Spinal cord (tissue), 9 donors: ENCODE measurements at regions not wholly inside any gene's neighbourhood (a gene's known extent, or its start where the extent isn't known, plus 50 kb on each side); places are given as distances from the start of the nearest gene placed in this dataset.

Experiments
- DNase-seq, 6 donors: peaks; one replicate each; pipeline versions ENCODE4 v3.0.0 to v3.0.0-alpha.2; 2013 to 2015; ENCODE audit warnings: low spot score in 6 of 6, low read depth in 4 of 6
- H3K27ac ChIP-seq: one replicate; pipeline ENCODE4 v1.5.1; 2013; ENCODE audit warnings: low read depth, low read length, control low read depth
- H3K27me3 ChIP-seq: one replicate; pipeline ENCODE4 v1.6.1; 2013; ENCODE audit warnings: low read length; ENCODE audit not compliant: control insufficient read depth, insufficient read depth
- H3K36me3 ChIP-seq: one replicate; pipeline ENCODE4 v1.6.1; 2013; ENCODE audit warnings: low read length; ENCODE audit not compliant: control insufficient read depth, insufficient read depth
- H3K4me1 ChIP-seq: one replicate; pipeline ENCODE4 v1.6.1; 2013; ENCODE audit warnings: low read length; ENCODE audit not compliant: control insufficient read depth, insufficient read depth
- H3K4me3 ChIP-seq: one replicate; pipeline ENCODE4 v1.5.1; 2013; ENCODE audit warnings: low read depth, low read length, control low read depth
- H3K9me3 ChIP-seq: one replicate; pipeline ENCODE4 v1.6.1; 2013; ENCODE audit warnings: low read length; ENCODE audit not compliant: control insufficient read depth, insufficient read depth
- WGBS: methylation state at CpG from one replicate; pipeline ENCODE4 v1.1.5; 2013; ENCODE audit warnings: missing lambda C conversion rate; ENCODE audit not compliant: insufficient coverage; 5-methylcytosine and 5-hydroxymethylcytosine counted together
- donor health status: healthy.

DNA sequence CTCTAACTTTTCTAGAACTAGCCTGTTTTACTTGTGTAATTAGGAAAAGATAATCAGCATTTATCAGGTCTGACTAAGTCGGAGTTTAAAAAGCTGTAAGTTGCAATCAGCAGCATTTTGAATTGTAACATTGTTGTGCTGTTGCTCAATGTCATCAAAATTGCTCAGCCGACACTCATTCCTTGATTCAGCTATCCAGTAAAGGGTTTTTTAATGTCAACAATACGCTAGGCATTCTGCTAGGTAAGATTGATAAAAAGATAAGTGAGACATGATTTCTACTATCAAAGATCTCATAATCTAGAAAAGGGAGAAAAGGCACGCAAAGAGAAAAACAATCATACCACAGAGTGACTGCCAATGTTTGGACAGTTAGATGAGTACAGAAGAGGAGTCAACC lies 327.1 kb upstream of the CDH2 start:
- no peaks in the 10 kb centered on the region for H3K9me3 ChIP-seq

DNA sequence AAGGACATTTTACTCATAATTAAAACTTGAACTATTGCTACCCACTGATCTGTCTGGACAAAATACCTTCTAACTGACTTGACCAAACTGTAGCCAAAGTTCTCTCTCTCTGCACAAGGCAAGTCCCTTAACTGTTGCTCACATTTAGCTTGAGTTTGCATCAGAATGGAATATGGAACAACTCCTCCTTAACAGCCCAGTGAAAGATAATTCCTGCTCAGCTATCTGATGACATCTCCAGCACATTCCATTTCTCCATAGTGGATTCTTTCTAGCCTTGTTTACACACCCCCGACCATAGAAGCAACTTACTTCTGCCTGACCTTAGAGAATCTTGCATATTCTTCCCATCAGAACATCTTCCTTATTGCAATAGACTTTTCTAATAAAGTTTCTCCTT lies 317.2 kb upstream of the CDH2 start:
- Histone ChIP-seq H3K36me3 (no peaks in the 10 kb centered on the region), H3K4me3 (no peak overlapping the region), H3K27ac (no peak overlapping the region), H3K4me1 (no peaks in the 10 kb centered on the region), H3K27me3 (no peaks in the 10 kb centered on the region), H3K9me3 (peaks cover 3% of the 10 kb centered on the region)
- DNase-seq: no peak
- WGBS: 100% methylated on average over 1 of the region's 1 CpG

More for the DNA sequence above, 327.1 kb upstream of the CDH2 start:
- 88% methylated on average over 1 of the region's 4 CpGs for WGBS
- no peak for DNase-seq
- H3K27me3 ChIP-seq: no peaks in the 10 kb centered on the region
- no peak overlapping the region for H3K4me3 ChIP-seq
- H3K27ac ChIP-seq: no peak overlapping the region
- no peaks in the 10 kb centered on the region for H3K36me3 ChIP-seq
- H3K4me1 ChIP-seq: no peaks in the 10 kb centered on the region

DNA sequence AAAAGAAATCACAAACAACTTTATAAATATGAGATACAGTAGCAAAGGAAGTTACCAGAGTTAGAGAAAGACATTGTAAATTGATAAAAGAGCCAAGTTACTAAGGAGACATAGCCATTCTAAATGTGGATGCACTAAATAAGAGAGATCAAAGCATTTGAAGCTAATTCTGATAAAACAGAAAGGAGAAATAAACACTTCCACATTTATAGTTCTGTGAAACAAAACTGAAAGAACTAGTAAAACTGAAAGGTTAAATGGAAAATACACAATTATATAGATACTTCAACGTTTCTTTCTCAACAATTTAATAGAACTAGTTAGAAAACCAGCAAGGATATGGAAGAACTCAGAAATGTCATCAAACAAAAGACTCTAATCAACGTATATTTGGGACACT lies 309.0 kb upstream of the CDH2 start:
- Histone ChIP-seq H3K27ac (no peak overlapping the region), H3K36me3 (no peaks in the 10 kb centered on the region), H3K4me3 (no peak overlapping the region), H3K27me3 (no peaks in the 10 kb centered on the region), H3K9me3 (no peaks in the 10 kb centered on the region), H3K4me1 (no peaks in the 10 kb centered on the region)
- WGBS: 89% methylated on average over 1 of the region's 2 CpGs
- no peak for DNase-seq

DNA sequence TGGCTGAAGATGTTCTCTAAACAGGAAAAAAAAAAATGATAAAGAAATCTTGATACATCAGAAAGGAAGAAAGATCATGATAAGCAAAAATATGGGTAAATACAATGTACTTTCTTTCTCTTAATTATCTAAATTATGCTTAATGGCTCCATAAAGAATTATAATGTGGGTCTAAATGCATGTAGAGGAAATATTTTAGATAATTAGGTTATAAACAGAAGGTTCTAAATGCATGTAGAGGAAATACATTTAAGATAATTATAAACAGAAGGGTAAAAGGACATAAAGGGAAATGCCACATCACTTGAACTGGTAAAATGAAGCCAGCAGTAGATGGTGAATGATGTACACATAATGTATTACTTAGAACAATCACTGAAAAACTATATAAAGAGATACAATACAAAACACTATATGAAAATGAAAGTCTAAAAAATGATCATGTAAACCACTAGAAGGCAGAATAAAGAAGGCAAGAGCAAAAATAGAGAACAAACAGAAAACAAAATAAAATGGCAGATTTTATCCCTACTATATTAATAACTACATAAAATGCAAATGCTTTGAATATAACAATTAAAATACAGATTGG lies 308.4 kb upstream of the CDH2 start:
- Histone ChIP-seq H3K27me3 (no peaks in the 10 kb centered on the region), H3K4me1 (no peaks in the 10 kb centered on the region), H3K4me3 (no peak overlapping the region), H3K27ac (no peak overlapping the region), H3K9me3 (no peaks in the 10 kb centered on the region), H3K36me3 (no peaks in the 10 kb centered on the region)
- DNase-seq: peak in 1 of 6 donors; percentile 11

DNA sequence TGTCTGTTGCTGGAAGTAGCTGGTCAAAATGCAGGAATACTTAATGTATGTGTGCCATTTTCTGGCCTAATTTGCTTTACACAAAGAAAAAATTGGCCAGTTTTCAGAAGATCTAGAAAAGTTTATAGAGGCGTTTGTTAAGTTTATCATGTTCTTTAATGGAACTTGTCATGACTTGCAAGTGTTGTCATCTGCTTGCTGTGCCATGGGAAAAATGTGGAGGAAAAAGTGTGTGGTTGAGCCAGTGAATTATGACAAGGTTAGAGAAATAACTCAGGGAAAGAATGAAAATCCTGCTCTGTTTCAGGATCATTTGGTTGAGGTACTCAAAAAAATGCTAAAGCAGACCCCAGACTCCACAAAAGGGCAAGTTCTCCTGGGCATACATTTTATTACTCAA lies 301.6 kb upstream of the CDH2 start:
- H3K27me3 ChIP-seq: no peaks in the 10 kb centered on the region
- H3K4me1 ChIP-seq: no peaks in the 10 kb centered on the region
- no peak overlapping the region for H3K27ac ChIP-seq
- no peak for DNase-seq
- peaks cover 1% of the 10 kb centered on the region for H3K9me3 ChIP-seq
- 100% methylated on average over 1 of the region's 1 CpG for WGBS
- H3K36me3 ChIP-seq: no peaks in the 10 kb centered on the region
- no peak overlapping the region for H3K4me3 ChIP-seq

DNA sequence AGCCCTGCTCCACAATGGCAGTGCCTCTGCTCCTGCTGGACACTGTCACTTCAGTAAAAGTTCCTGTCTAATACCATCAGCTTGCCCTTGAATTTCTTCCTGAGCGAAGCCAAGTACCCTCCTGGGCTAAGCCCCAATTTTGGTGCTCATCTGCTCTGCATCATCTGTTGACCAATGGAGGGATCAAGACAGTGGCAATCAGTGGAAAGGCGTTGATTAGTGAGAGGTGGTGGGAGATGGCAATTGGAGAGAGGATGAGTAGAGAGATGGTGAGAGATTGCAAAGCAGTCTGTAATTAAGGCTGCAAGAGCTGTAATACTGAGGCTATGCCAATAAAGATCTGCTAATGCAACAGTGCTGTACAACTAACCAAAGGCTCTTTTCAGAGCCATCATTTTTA lies 299.4 kb upstream of the CDH2 start:
- H3K9me3 ChIP-seq: peaks cover 1% of the 10 kb centered on the region
- 93% methylated on average over 2 of the region's 2 CpGs for WGBS
- no peaks in the 10 kb centered on the region for H3K4me1 ChIP-seq
- H3K27ac ChIP-seq: no peak overlapping the region
- no peaks in the 10 kb centered on the region for H3K27me3 ChIP-seq
- H3K36me3 ChIP-seq: no peaks in the 10 kb centered on the region
- no peak overlapping the region for H3K4me3 ChIP-seq
- DNase-seq: no peak

DNA sequence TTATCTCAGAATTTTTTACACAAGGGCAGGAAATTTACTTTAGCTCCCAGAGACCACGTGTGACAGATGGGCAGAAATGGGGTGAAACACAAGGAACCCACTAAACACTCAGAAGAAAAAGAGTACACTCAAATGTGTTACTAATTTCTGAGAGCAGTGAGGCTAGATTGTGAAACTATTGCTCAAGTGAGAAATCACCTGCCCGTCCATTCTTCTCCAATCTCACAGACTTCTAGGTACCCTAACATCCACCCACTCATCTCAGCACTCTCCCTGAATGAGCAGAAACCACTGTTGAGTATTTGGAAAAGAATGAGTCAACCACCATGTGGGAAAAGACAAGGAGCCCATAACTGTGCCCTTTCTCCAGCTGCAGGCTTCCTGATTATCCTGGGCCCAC lies 293.0 kb upstream of the CDH2 start:
- Histone ChIP-seq H3K27ac (no peak overlapping the region), H3K4me1 (no peaks in the 10 kb centered on the region)
- WGBS: no CpG with 5 or more reads among the region's 2 CpGs

DNA sequence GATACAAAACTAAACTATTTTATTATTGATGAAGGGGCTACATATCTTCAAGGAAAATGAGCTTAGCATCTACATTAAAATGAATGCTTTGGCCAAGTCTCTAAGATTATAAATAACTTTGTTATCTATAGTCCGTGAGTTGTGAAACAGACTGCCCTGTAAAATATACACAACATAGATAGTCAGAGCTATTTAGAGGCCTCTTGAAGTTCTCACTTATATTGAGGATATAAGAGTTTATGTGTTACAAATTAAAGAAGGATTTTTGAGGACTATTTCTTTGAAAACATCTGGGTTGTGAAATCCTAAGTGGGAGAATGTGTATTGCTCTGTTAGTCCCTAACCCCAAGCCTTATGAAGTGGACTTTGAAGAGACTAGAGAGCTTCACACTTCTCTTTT lies 292.0 kb upstream of the CDH2 start:
- no peak for DNase-seq
- Histone ChIP-seq H3K27me3 (no peaks in the 10 kb centered on the region), H3K4me3 (no peak overlapping the region), H3K36me3 (no peaks in the 10 kb centered on the region), H3K4me1 (no peaks in the 10 kb centered on the region), H3K27ac (no peak overlapping the region), H3K9me3 (no peaks in the 10 kb centered on the region)
- whole genome bisulfite sequencing: no CpG with 5 or more reads among the region's 1 CpG

More for the DNA sequence above, 293.0 kb upstream of the CDH2 start:
- no peak for DNase-seq
- H3K36me3 ChIP-seq: no peaks in the 10 kb centered on the region
- no peak overlapping the region for H3K4me3 ChIP-seq
- H3K27me3 ChIP-seq: no peaks in the 10 kb centered on the region
- H3K9me3 ChIP-seq: no peaks in the 10 kb centered on the region

DNA sequence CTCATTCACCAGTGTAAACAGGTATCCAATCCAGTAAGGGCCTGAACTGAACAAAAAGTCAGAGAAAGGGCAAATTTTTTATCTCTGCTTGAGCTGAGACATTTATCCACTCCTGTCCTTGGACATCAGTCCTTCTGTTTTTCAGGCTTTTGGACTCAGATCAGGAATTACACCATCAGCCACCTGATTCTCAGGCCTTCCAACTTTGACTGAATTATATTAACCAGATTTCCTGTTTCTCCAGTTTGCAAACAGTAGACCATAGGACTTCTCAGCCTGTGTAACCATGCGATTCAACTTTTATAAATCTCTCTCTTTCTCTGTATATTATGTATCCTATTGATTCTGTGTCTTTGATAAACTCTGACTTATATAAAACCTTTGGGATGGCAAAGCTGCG lies 289.3 kb upstream of the CDH2 start:
- Histone ChIP-seq H3K36me3 (no peaks in the 10 kb centered on the region), H3K9me3 (no peaks in the 10 kb centered on the region), H3K27ac (no peak overlapping the region), H3K4me3 (no peak overlapping the region), H3K4me1 (no peaks in the 10 kb centered on the region), H3K27me3 (no peaks in the 10 kb centered on the region)
- WGBS: no CpG with 5 or more reads among the region's 2 CpGs
- no peak for DNase-seq

DNA sequence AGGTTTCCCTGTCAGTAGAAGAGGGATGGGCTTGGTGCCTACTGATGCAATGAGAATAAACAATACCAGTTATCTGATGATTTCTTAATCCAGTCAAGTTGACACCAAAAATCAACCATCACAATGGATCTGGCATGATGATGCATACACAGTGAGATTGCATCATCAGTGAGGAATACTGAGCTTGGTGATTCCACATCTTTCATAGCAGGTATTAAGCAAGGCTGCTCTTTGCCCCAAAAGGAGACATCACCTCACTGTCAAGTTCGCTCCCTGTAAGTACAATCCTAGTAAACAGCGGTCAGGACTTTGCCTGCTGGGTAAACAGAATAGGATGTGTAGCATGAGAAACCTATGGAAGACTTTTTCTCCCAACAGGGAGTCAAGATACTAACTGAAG lies 282.7 kb upstream of the CDH2 start:
- DNase-seq: no peak
- Histone ChIP-seq H3K9me3 (no peaks in the 10 kb centered on the region), H3K27ac (no peak overlapping the region), H3K4me1 (no peaks in the 10 kb centered on the region), H3K4me3 (no peak overlapping the region), H3K36me3 (no peaks in the 10 kb centered on the region), H3K27me3 (no peaks in the 10 kb centered on the region)
- WGBS: no CpG with 5 or more reads among the region's 2 CpGs
